Muscle of back (tissue), 3 donors: ENCODE measurements at regions not wholly inside any gene's neighbourhood (a gene's known extent, or its start where the extent isn't known, plus 50 kb on each side); places are given as distances from the start of the nearest gene placed in this dataset.
A peak's percentile ranks its signal among the peaks of the same experiment; 100 is the strongest.
"Not testable (repeated sequence)": the region's sequence is repeated elsewhere in the genome, so short reads cannot be mapped to it uniquely, and the experiment has no call there.

Experiments used
- DNase-seq, 3 donors: peaks; one replicate each; pipeline versions ENCODE4 v3.0.0 to v3.0.0-alpha.2; 2013

DNA sequence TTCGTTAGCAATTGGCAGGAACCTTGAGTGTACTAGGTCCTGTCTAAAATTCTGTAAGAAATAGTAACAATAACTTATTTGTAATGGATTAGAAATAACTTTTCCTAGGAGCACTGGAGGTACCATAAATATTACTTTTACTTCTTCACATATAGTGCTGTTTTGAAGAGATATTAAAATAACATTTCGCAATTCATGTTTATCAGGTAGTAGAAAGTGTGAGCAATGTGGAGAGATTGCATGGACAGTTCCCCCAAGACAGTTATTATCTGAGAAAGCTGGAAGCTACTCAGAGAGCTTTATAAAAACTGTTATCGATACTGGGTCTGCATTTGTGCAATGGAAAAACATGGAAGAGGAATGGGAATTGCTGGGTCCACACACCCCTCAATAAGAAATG lies 128.5 kb upstream of the KIF26B start:
- DNase-seq, result no peak

- no peak for DNase-seq
Measured at GRCh38 chr1:245025525-245025924, 129.3 kb upstream of the KIF26B start.

- no peak for DNase-seq
Measured at GRCh38 chr1:245023222-245023621, 131.6 kb upstream of the KIF26B start.

GRCh38 chr1:245019910-245020486 lies 134.8 kb upstream of the KIF26B start:
- DNase-seq, result no peak

- no peak for DNase-seq
Measured at GRCh38 chr1:245016700-245017099, 138.1 kb upstream of the KIF26B start.

DNA sequence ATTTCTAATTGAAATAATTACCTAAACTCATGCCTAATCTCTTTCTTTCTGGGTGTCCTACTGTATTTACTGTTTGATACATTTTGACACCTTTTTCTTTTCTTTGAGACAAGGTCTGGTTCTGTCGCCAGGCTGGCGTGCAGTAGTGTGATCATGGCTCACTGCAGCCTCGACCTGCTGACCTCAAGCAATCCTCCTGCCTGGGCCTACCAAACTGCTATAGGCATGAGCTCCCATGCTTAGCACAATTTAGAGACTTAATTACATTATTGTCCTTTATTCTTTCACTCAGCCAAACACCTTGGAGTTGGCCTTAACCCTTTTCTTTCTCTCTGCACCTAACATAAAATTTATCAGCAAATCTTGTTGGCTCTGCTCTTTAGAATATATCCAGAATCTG lies 139.8 kb upstream of the KIF26B start:
- DNase-seq, result no peak

GRCh38 chr1:245014247-245015029 lies 140.3 kb upstream of the KIF26B start:
- no peak for DNase-seq

DNA sequence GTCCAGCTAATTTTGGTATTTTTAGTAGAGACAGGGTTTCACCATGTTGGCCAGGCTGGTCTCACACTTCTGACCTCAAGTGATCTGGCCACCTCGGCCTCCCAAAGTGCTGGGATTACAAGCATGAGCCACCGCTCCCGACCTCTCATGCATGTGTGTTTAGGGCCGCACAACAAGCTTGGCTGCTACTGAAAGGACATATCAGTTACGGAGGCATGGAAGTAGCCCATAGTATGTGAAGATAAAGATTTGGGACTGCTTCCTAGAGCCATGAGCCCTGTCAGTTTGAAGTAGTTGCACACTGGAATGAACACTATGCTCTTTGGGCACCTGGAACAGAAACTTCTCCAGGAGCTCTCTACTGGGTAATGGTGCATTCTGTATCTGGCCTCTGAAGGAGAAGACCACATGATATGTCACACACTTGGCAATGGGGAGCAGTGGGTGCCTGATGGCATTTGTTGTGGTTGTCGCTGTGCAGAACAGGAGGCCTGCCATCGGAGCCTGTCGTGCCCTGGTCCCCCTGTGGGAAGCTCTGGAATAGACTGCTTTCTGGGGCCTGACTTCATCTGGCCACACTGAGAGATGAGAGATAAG lies 144.7 kb upstream of the KIF26B start:
- no peak for DNase-seq

DNA sequence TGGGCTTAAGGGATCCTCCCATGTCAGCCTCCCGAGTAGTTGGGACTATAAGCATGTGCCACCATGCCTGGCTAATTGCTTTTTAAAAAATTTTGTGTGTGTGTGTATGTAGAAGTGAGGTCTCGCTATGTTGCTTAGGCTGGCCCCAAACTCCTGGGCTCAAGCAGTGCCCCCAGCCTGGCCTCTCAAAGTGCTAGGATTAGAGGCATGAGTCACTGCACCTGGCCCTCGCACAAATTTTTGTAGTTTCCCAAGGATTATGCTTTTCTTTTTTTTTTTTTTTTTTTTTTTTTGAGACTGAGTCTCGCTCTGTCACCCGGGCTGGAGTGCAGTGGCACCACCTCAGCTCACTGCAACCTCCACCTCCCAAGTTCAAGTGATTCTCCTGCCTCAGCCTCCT lies 144.4 kb upstream of the HNRNPU start:
- DNase-seq, result no peak

GRCh38 chr1:245007852-245008251 lies 143.5 kb upstream of the HNRNPU start:
- DNase-seq, result no peak

GRCh38 chr1:245003246-245003645 lies 138.9 kb upstream of the HNRNPU start:
- DNase-seq, result no peak

GRCh38 chr1:245001252-245001651 lies 136.9 kb upstream of the HNRNPU start:
- DNase-seq, result no peak

GRCh38 chr1:245000872-245001188 lies 136.5 kb upstream of the HNRNPU start:
- no peak for DNase-seq

- DNase-seq, result not testable (repeated sequence)
Measured at GRCh38 chr1:244999644-245000043, 135.3 kb upstream of the HNRNPU start.

GRCh38 chr1:244998717-244999346 lies 134.5 kb upstream of the HNRNPU start:
- DNase-seq, result no peak

DNA sequence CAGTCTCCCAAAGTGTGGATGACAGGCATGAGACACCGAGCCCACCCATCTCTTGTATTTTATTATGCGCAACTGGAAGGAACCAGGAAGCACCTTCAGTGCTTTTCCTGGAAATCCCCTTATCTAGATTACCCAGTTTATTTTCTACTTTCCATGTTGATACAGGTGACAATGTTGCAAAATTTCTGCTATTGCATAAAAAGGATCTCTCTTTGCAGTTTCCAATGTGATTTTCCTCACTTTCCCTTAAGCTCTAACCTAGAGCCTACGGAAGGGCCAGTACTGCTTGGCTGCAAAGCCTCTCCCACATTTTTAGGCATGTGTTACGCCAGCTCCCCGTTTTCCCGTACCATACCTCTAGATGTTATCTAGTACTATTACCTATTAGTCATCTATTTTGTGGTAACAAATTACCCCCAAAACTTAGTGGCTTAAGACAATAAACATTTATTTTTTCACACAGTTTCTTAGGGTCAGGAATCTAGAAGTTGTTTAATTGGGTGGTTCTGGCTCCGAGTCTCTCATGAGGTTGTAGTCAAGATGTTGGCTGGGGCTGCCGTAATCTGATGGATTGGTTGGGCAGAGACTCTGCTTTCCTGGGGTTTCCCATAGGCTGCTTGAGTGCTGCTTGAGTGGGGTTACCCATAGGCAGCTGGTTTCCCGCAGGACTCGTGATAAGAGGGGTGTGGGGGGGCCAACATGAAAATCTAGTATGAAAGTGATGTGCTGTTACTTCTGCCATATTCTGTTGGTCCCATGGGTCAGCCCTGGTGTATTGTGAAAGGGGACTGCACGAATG lies 131.5 kb upstream of the HNRNPU start:
- DNase-seq, result no peak

DNA sequence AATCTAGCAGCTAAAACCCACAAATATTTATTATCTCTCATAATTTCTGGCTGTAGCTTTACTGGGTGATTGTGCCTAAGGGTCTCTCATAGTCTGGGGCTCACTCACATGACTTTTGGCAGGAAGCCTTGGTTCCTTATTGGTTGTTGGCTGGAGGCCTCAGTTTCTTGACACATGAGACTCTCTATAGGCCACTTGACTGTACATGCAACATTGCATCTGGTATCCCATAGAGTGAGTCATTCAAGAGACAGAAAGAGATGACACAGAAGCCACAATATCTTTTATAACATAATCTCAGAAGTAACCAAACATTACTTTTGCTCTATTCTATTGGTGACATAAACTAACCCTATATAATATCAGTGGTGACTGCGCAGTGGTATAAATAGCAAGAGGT lies 128.5 kb upstream of the HNRNPU start:
- peak in 1 of 3 donors; percentile 17 for DNase-seq

DNA sequence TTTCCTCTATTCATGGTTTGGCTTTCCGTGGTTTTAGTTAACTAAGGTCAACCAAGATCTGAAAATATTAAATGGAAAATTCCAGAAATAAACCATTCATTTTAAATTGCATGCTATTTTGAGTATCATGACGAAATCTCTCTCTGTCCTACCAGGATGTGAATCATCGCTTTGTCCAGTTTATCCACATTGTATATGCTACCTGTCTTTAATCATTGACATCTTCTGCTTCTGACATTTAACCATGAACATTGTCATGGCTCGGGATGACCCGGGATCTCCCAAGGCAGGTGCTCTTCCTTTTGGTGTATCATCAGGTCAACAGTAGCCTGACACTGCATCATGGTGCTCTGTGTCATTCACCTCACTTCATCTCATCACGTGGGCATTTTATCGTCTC lies 125.5 kb upstream of the HNRNPU start:
- no peak for DNase-seq

DNA sequence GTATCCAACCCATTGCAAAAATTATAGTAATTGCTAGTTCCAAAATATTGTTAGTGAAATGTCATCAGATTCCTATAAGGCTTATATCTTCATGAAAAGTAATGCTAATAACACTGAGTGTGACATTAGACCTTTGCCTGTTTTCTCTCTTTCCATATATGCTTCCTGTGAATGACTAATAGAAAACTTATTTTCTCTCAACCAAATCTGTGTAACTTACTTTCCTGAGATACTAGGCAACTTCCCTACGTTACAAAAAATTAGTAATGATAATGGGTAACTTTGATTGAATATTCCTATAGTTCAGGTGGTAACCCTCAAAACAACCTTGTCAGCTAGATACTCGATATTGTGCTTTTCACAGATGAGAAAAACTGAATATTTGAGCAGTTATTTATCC lies 124.2 kb upstream of the HNRNPU start:
- no peak for DNase-seq

GRCh38 chr1:244980605-244981004 lies 116.3 kb upstream of the HNRNPU start:
- no peak for DNase-seq

DNA sequence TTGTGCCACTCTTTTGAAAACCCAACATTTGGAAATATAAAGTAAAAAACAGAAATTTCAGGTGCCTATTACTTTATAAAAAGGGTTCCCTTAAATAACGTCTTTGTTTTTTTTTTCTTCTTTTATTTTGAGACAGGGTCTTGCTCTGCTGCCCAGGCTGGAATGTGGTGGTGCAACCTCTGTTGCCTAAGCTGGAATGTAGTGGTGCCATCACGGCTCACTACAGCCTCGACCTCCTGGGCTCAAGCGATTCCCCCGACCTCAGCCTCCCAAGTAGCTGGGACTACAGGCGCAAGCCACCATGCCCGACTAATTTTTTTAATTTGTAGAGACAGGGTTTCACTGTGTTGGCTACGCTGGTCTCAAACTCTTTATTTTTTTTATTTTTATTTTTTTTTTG lies 110.2 kb upstream of the HNRNPU start:
- DNase-seq, result no peak

GRCh38 chr1:244974106-244974505 lies 109.8 kb upstream of the HNRNPU start:
- DNase-seq, result peak in 1 of 3 donors; percentile 61
